GM12865 (cell line): ENCODE measurements at regions not wholly inside any gene's neighbourhood (a gene's known extent, or its start where the extent isn't known, plus 50 kb on each side); places are given as distances from the start of the nearest gene placed in this dataset.

Experiments used
- DNase-seq: peaks from one replicate; pipeline ENCODE4 v3.0.0; 2010; ENCODE audit warnings: low read depth
- H3K4me3 ChIP-seq: 2 replicates; pipeline ENCODE4 v1.5.1; 2011; ENCODE audit warnings: mild to moderate bottlenecking, low read depth, low read length, control low read depth
- TF ChIP-seq, protein P1 (sequence below): IDR thresholded peaks from 2 replicates; pipeline ENCODE4 v1.5.1; 2011; ENCODE audit warnings: low read length, control low read depth, low read depth, inconsistent platforms; ENCODE audit not compliant: insufficient read depth; ENCODE audit errors: missing control alignments

GRCh38 chr2:129462349-129462748 lies 517.1 kb upstream of the RAB6C start:
- no peak overlapping the region for H3K4me3 ChIP-seq
- TF ChIP-seq, protein P1, sequence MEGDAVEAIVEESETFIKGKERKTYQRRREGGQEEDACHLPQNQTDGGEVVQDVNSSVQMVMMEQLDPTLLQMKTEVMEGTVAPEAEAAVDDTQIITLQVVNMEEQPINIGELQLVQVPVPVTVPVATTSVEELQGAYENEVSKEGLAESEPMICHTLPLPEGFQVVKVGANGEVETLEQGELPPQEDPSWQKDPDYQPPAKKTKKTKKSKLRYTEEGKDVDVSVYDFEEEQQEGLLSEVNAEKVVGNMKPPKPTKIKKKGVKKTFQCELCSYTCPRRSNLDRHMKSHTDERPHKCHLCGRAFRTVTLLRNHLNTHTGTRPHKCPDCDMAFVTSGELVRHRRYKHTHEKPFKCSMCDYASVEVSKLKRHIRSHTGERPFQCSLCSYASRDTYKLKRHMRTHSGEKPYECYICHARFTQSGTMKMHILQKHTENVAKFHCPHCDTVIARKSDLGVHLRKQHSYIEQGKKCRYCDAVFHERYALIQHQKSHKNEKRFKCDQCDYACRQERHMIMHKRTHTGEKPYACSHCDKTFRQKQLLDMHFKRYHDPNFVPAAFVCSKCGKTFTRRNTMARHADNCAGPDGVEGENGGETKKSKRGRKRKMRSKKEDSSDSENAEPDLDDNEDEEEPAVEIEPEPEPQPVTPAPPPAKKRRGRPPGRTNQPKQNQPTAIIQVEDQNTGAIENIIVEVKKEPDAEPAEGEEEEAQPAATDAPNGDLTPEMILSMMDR: no peak
- DNase-seq: no peak

DNA sequence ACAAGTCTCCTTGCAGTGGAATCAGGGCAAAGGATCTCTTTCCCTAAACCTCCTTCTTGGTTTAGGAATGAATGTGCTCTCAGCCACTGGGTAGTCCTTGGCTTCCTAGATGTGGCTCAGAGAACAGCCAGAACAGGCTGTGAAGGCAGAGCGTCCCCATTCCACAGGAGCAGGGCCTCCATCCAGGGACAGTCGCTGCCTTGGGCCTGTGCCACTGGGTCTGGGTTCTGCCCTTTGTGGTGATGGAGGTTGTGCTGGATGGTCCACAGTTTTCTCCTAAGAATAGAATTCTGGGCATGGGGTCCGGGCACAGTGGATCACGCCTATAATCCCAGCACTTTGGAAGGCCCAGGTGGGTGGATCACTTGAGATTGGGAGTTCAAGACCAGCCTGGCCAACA lies 516.5 kb upstream of the RAB6C start:
- TF ChIP-seq, protein P1: no peak

GRCh38 chr2:129464036-129464435 lies 515.4 kb upstream of the RAB6C start:
- DNase-seq: no peak

More for the DNA sequence above, 516.5 kb upstream of the RAB6C start:
- DNase-seq: no peak
- H3K4me3 ChIP-seq: no peak overlapping the region

DNA sequence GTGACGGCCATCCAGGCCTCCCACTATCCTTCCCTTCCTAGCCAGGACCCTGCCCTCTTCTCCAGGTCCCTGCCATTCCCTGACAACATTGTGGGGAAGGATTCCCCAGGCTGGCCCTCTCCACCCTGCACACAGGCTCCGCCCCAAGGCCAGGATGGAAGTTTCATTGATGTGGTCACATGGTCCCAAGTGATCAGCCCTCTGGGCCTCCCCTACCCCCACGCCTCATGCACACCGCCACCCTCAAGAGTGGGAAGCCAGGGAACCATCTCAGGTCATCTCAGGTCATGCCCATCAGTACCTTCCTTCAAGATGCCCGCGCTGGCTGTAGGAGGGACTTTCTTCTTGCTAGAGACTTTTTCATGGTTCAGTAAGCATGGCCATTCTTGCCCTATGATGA lies 514.8 kb upstream of the RAB6C start:
- no peak for DNase-seq
- H3K4me3 ChIP-seq: no peak overlapping the region
- TF ChIP-seq, protein P1: no peak

More at GRCh38 chr2:129464036-129464435, 515.4 kb upstream of the RAB6C start:
- TF ChIP-seq, protein P1: no peak
- H3K4me3 ChIP-seq: no peak overlapping the region

- TF ChIP-seq, protein P1: no peak
- no peak for DNase-seq
- no peak overlapping the region for H3K4me3 ChIP-seq
These were observed 514.4 kb upstream of the RAB6C start for GRCh38 chr2:129465045-129465444.

GRCh38 chr2:129466389-129466788 lies 513.1 kb upstream of the RAB6C start:
- TF ChIP-seq, protein P1: no peak

DNA sequence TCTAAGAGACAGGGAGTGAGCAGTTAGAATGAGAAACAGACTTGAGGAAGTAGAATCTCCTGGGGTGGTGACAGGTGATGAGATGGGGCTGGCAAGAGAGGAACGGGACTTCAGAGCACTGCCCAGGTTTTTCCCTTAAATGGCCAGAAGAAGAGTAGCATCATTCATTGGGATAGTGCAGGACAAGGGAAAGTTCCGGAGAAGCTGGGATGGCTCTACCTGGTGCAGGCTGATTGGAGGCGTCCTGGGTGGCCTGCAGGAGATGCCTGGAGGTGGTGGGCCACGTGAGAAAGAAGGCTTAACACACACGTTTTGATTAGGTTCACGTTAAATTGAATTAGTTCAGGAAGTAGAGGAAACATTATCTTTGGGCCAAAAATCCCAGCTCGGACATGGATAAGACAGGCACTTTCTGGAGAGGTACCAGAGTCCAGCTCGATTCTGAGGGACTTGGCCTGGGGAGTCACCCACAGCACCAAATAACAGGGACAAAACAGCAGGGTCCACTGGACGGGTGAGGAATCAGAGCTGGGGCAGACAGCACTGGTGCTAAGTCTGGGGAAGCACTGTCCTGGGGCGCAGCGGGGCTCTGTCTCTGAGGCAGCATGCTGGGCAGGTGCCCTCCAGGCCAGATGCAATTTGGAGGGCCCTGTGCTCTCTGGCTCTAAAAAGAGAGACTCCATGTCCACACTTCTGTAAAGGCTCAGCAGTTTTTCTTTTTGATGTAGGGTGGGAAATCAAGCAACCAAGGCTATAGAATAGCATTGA lies 512.3 kb upstream of the RAB6C start:
- no peak overlapping the region for H3K4me3 ChIP-seq
- no peak for DNase-seq
- TF ChIP-seq, protein P1: no peak

More at GRCh38 chr2:129466389-129466788, 513.1 kb upstream of the RAB6C start:
- no peak for DNase-seq
- H3K4me3 ChIP-seq: no peak overlapping the region
